H1 (cell line): ENCODE measurements at regions not wholly inside any gene's neighbourhood (a gene's known extent, or its start where the extent isn't known, plus 50 kb on each side); places are given as distances from the start of the nearest gene placed in this dataset.

Experiments
- CHD1 ChIP-seq: IDR thresholded peaks from 2 replicates; pipeline ENCODE4 v1.6.1; 2012; ENCODE audit warnings: low read depth, low read length, improper control_type of control experiment
- GTF2F1 ChIP-seq: IDR thresholded peaks from 2 replicates; pipeline ENCODE4 v1.6.1; 2012; ENCODE audit warnings: low read depth, low read length, improper control_type of control experiment, borderline replicate concordance
- HDAC2 ChIP-seq, 2 experiments: fragments of 300-600 bp in 1 of 2; sonication (generic) in 1 of 2; IDR thresholded peaks; 2 replicates each; pipeline ENCODE4 v1.6.1; 2011 to 2012; ENCODE audit warnings: low read depth in 2 of 2, low read length in 2 of 2, mild to moderate bottlenecking in 2 of 2, moderate library complexity in 2 of 2, borderline replicate concordance in 1 of 2, inconsistent platforms in 1 of 2
- HDAC6 ChIP-seq: IDR thresholded peaks from one replicate; pipeline ENCODE4 v1.7.1; 2012; ENCODE audit warnings: low read depth, mild to moderate bottlenecking, inconsistent platforms, low read length, moderate library complexity
- JUN ChIP-seq: IDR thresholded peaks from 2 replicates; pipeline ENCODE4 v1.6.1; 2011; ENCODE audit warnings: low read depth, mild to moderate bottlenecking, improper control_type of control experiment, low read length
- SP4 ChIP-seq: IDR thresholded peaks from 2 replicates; pipeline ENCODE4 v1.6.1; 2012; ENCODE audit warnings: low read length, inconsistent platforms
- TEAD4 ChIP-seq: IDR thresholded peaks from 2 replicates; pipeline ENCODE4 v1.6.1; 2012; ENCODE audit warnings: low read depth, low read length, inconsistent platforms, mixed read lengths
- TF ChIP-seq, protein P1 (sequence below), 3 experiments: IDR thresholded peaks; 1 replicate in 2 of 3; 2 replicates in 1 of 3; pipeline versions ENCODE4 v1.5.1 to v1.6.1; 2011; ENCODE audit warnings: low read length in 3 of 3, mild to moderate bottlenecking in 3 of 3, inconsistent platforms in 2 of 3, low read depth in 1 of 3, moderate library complexity in 1 of 3; ENCODE audit not compliant: insufficient read depth in 1 of 3; ENCODE audit errors: control extremely low read depth in 1 of 3
- TF ChIP-seq, protein P2 (sequence below): fragments of 300-600 bp; sonication (generic); IDR thresholded peaks from 2 replicates; pipeline ENCODE4 v1.7.1; 2012; ENCODE audit warnings: low read length, moderate library complexity, mild to moderate bottlenecking, inconsistent platforms; ENCODE audit not compliant: insufficient replicate concordance

DNA sequence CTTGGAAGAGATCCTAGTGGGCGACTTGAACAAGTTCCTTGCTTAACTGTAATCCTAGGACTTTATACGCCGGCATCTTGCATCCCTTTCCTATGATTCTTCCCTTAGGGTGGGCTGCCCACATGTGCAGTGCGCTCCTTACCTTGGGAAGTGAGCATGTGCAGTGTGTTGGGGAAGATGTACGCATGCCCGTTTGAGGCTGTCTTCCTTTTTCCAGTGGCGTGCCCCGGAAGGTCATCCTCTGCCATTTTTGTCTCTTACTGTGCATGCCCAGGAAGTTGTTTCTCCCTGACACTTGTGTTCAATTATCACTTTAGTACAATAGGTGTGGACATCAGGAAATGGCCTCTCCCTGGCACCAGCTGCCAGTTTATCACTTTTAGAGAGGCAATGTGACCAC lies 936.5 kb downstream of the TBC1D22A start (continued):
- TF ChIP-seq, protein P1, sequence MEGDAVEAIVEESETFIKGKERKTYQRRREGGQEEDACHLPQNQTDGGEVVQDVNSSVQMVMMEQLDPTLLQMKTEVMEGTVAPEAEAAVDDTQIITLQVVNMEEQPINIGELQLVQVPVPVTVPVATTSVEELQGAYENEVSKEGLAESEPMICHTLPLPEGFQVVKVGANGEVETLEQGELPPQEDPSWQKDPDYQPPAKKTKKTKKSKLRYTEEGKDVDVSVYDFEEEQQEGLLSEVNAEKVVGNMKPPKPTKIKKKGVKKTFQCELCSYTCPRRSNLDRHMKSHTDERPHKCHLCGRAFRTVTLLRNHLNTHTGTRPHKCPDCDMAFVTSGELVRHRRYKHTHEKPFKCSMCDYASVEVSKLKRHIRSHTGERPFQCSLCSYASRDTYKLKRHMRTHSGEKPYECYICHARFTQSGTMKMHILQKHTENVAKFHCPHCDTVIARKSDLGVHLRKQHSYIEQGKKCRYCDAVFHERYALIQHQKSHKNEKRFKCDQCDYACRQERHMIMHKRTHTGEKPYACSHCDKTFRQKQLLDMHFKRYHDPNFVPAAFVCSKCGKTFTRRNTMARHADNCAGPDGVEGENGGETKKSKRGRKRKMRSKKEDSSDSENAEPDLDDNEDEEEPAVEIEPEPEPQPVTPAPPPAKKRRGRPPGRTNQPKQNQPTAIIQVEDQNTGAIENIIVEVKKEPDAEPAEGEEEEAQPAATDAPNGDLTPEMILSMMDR (IDR thresholded peaks at IDR 0.05; ENCODE audit: control extremely low read depth in 1 of 3, insufficient read depth in 1 of 3, low read depth in 1 of 3, low read length in 3 of 3): no peak
- TF ChIP-seq, protein P2, sequence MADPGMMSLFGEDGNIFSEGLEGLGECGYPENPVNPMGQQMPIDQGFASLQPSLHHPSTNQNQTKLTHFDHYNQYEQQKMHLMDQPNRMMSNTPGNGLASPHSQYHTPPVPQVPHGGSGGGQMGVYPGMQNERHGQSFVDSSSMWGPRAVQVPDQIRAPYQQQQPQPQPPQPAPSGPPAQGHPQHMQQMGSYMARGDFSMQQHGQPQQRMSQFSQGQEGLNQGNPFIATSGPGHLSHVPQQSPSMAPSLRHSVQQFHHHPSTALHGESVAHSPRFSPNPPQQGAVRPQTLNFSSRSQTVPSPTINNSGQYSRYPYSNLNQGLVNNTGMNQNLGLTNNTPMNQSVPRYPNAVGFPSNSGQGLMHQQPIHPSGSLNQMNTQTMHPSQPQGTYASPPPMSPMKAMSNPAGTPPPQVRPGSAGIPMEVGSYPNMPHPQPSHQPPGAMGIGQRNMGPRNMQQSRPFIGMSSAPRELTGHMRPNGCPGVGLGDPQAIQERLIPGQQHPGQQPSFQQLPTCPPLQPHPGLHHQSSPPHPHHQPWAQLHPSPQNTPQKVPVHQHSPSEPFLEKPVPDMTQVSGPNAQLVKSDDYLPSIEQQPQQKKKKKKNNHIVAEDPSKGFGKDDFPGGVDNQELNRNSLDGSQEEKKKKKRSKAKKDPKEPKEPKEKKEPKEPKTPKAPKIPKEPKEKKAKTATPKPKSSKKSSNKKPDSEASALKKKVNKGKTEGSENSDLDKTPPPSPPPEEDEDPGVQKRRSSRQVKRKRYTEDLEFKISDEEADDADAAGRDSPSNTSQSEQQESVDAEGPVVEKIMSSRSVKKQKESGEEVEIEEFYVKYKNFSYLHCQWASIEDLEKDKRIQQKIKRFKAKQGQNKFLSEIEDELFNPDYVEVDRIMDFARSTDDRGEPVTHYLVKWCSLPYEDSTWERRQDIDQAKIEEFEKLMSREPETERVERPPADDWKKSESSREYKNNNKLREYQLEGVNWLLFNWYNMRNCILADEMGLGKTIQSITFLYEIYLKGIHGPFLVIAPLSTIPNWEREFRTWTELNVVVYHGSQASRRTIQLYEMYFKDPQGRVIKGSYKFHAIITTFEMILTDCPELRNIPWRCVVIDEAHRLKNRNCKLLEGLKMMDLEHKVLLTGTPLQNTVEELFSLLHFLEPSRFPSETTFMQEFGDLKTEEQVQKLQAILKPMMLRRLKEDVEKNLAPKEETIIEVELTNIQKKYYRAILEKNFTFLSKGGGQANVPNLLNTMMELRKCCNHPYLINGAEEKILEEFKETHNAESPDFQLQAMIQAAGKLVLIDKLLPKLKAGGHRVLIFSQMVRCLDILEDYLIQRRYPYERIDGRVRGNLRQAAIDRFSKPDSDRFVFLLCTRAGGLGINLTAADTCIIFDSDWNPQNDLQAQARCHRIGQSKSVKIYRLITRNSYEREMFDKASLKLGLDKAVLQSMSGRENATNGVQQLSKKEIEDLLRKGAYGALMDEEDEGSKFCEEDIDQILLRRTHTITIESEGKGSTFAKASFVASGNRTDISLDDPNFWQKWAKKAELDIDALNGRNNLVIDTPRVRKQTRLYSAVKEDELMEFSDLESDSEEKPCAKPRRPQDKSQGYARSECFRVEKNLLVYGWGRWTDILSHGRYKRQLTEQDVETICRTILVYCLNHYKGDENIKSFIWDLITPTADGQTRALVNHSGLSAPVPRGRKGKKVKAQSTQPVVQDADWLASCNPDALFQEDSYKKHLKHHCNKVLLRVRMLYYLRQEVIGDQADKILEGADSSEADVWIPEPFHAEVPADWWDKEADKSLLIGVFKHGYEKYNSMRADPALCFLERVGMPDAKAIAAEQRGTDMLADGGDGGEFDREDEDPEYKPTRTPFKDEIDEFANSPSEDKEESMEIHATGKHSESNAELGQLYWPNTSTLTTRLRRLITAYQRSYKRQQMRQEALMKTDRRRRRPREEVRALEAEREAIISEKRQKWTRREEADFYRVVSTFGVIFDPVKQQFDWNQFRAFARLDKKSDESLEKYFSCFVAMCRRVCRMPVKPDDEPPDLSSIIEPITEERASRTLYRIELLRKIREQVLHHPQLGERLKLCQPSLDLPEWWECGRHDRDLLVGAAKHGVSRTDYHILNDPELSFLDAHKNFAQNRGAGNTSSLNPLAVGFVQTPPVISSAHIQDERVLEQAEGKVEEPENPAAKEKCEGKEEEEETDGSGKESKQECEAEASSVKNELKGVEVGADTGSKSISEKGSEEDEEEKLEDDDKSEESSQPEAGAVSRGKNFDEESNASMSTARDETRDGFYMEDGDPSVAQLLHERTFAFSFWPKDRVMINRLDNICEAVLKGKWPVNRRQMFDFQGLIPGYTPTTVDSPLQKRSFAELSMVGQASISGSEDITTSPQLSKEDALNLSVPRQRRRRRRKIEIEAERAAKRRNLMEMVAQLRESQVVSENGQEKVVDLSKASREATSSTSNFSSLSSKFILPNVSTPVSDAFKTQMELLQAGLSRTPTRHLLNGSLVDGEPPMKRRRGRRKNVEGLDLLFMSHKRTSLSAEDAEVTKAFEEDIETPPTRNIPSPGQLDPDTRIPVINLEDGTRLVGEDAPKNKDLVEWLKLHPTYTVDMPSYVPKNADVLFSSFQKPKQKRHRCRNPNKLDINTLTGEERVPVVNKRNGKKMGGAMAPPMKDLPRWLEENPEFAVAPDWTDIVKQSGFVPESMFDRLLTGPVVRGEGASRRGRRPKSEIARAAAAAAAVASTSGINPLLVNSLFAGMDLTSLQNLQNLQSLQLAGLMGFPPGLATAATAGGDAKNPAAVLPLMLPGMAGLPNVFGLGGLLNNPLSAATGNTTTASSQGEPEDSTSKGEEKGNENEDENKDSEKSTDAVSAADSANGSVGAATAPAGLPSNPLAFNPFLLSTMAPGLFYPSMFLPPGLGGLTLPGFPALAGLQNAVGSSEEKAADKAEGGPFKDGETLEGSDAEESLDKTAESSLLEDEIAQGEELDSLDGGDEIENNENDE: no peak
- no peak for TF ChIP-seq TEAD4
- no peak for TF ChIP-seq JUN
- no peak for TF ChIP-seq SP4
- no peak for TF ChIP-seq CHD1
- no peak for TF ChIP-seq HDAC2 (IDR thresholded peaks at IDR 0.05; ENCODE audit: borderline replicate concordance in 1 of 2, low read depth in 2 of 2, low read length in 2 of 2)
- no peak for TF ChIP-seq GTF2F1
- TF ChIP-seq HDAC6: no peak
